ENCODE measurements at regions not wholly inside any gene's neighbourhood (a gene's known extent, or its start where the extent isn't known, plus 50 kb on each side); places are given as distances from the start of the nearest gene placed in this dataset.

DNA sequence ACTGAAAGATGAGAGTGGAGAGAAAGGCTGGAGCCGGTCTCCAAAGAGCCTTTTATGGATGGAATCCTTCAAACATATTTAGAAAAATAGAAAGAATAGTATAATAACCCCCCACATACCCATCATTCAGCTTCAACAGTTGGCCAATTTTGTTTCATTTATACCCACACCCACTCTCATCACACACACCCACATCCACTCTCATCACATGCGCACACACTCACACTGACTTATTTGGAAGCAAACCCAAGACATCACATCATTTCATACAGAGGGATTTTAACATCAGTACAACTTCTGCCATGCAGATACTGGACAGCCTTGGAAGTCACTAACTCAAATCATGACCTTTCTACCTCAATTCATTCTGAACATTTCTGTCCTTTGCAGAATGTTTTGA lies 72.8 kb upstream of the CPLX2 start (continued):
- TF ChIP-seq RAD21 (IDR thresholded peaks at IDR 0.05 in 1 of 2, conservative IDR thresholded peaks at IDR 0.05 in 1 of 2; ENCODE audit: low read depth in 2 of 2, low read length in 2 of 2) (no peak), EGR1 (IDR thresholded peaks at IDR 0.05; ENCODE audit: borderline replicate concordance, low read depth, low read length) (no peak), SAP30 (IDR thresholded peaks at IDR 0.05; ENCODE audit: insufficient read depth, insufficient replicate concordance, low read length) (no peak), SIX5 (IDR thresholded peaks at IDR 0.05; ENCODE audit: low read depth, low read length) (no peak), YY1 (IDR thresholded peaks at IDR 0.05; ENCODE audit: low read depth, low read length) (no peak), CREB1 (IDR thresholded peaks at IDR 0.05) (no peak)
